Gastroesophageal sphincter (tissue), 4 donors: ENCODE measurements at regions not wholly inside any gene's neighbourhood (a gene's known extent, or its start where the extent isn't known, plus 50 kb on each side); places are given as distances from the start of the nearest gene placed in this dataset.

Source experiments
- ATAC-seq: fragments of 150-250 bp; one replicate; pipeline ENCODE4 v1.9.1; 2016; ENCODE audit warnings: mild to moderate bottlenecking, moderate library complexity
- H3K27ac ChIP-seq, 4 donors: fragments of 200-600 bp; sonication (generic) in 3 of 4; 1 replicate in 3 of 4; 2 replicates in 1 of 4; pipeline ENCODE4 v1.5.1; 2016 to 2019
- H3K27me3 ChIP-seq: fragments of 200-600 bp; sonication (generic); one replicate; pipeline ENCODE4 v1.5.1; 2019
- H3K36me3 ChIP-seq, 2 donors: fragments of 200-600 bp; sonication (generic); one replicate each; pipeline ENCODE4 v1.5.1; 2019; ENCODE audit warnings: control low read depth in 1 of 2
- H3K4me1 ChIP-seq, 3 donors: fragments of 200-600 bp; sonication (generic); 1 replicate in 2 of 3; 2 replicates in 1 of 3; pipeline ENCODE4 v1.5.1; 2016 to 2019; ENCODE audit warnings: control low read depth in 2 of 3
- H3K4me3 ChIP-seq, 2 donors: fragments of 200-600 bp; sonication (generic); one replicate each; pipeline ENCODE4 v1.5.1; 2019; ENCODE audit warnings: mild to moderate bottlenecking in 1 of 2, moderate library complexity in 1 of 2
- H3K9me3 ChIP-seq, 3 donors: fragments of 200-600 bp; sonication (generic); one replicate each; pipeline ENCODE4 v1.5.1; 2017 to 2019; ENCODE audit warnings: control low read depth in 2 of 3
- CTCF ChIP-seq, 4 experiments: fragments of 200-600 bp in 2 of 4; fragments of 450-650 bp in 2 of 4; sonication (generic) in 1 of 4; IDR thresholded peaks; one replicate each; pipeline ENCODE4 v1.5.1; 2017 to 2019; ENCODE audit warnings: antibody characterized with exemption in 4 of 4, mild to moderate bottlenecking in 2 of 4, moderate library complexity in 2 of 4
- EP300 ChIP-seq: sonication (generic); formaldehyde crosslinking; IDR thresholded peaks from one replicate; pipeline ENCODE4 v1.6.1; 2017; ENCODE audit warnings: antibody characterized with exemption, mild to moderate bottlenecking
- POLR2A ChIP-seq, 2 donors: fragments of 450-650 bp; IDR thresholded peaks; one replicate each; pipeline ENCODE4 v1.6.1; 2017; ENCODE audit warnings: antibody characterized with exemption in 2 of 2, mild to moderate bottlenecking in 2 of 2, moderate library complexity in 1 of 2
- POLR2AphosphoS5 ChIP-seq: sonication (generic); formaldehyde crosslinking; IDR thresholded peaks from one replicate; pipeline ENCODE4 v1.6.1; 2017; ENCODE audit warnings: antibody characterized with exemption
- WGBS, 2 donors: methylation state at CpG; one replicate each; pipeline ENCODE4 v1.1.5; 2018; ENCODE audit warnings: low coverage in 1 of 2; 5-methylcytosine and 5-hydroxymethylcytosine counted together

DNA sequence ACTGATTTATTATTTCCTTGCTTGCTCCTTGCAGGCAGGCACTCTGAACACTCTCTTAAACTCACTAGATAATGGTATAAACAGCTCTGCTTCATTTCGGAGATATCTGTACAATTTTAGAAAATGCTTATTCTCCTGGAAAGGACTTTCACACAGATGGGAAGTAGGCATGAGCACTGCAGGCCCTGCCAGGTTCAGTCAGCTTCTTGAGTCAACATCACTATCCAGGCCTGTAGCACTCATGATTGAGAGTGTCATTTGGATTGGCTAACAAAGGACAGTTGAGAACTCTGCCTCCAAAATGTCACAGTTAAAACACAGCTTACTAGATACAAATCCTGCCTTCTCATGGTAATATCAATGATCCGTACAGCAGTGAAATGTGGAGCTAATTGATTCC, 181.9 kb downstream of the CYYR1 start:
- no peak for ATAC-seq
- TF ChIP-seq POLR2A (IDR thresholded peaks at IDR 0.05) (no peak), CTCF (IDR thresholded peaks at IDR 0.05) (no peak), EP300 (no peak), POLR2AphosphoS5 (no peak)
- Histone ChIP-seq H3K9me3 (no peaks in the 10 kb centered on the region), H3K36me3 (no peaks in the 10 kb centered on the region), H3K27ac (no peak overlapping the region), H3K4me1 (no peaks in the 10 kb centered on the region), H3K4me3 (no peak overlapping the region), H3K27me3 (no peaks in the 10 kb centered on the region)
- 63 to 72% methylated on average over 2 of the region's 2 CpGs for WGBS, 2 donors

DNA sequence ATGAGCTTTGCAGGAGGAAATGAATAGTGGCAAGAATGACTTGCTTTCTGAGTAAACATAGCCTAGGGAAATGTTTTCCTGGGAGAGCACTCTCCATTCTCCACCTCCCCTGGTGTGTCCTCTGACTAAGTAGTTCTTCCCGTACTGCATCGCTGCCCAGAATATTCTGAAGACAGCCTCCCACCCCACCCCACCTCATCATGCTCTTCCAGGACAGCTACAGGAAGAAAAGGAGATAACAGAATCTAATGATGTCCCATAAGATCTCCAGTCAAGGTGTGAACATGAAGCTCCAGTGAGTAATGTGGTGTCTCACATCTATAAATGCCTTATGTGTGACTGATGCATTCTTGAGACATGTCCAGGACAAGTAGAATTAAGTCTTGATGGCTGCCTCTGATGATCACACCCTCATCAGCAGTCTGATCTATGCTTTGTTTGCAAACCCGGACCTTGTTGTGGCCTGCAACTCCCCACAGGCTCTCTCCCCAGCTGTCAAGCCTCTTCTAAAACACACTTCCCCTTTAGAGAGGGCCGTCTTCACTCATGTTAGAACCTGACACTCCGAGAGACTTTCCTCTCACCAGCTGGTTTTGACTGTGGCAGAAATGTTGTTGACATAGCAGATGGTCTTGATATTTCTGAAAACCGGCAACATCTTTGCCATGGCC, 183.0 kb downstream of the CYYR1 start:
- TF ChIP-seq CTCF (IDR thresholded peaks at IDR 0.05) (no peak), POLR2A (IDR thresholded peaks at IDR 0.05) (no peak), POLR2AphosphoS5 (no peak), EP300 (no peak)
- Histone ChIP-seq H3K4me3 (no peak overlapping the region), H3K27ac (no peak overlapping the region), H3K4me1 (no peaks in the 10 kb centered on the region), H3K36me3 (no peaks in the 10 kb centered on the region), H3K9me3 (no peaks in the 10 kb centered on the region), H3K27me3 (no peaks in the 10 kb centered on the region)
- no peak for ATAC-seq
- 28 to 52% methylated on average over 2 to 6 of the region's 6 CpGs for WGBS, 2 donors

DNA sequence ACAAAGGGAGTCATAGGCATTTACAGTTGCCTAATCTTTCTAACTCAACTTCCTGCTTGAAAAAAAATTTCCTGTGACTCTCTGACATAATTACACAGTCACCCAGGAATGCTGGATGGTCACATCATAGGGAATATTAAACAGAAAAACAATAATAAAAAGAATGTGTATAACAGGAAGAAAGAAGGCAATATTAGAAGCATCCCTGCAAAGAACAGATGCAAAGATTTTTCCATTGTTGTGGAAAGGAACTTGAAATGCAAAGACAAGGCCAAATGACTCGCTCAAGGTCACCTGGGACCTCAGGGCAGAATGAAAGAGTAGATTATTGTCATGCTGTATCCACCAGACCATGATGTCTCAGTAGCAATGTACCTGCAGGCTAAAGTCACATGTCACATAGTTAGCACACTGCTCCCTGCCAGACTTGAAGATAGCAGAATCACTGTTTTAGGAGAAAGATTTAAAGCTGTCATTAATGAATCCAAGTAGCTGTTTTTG, 184.3 kb downstream of the CYYR1 start:
- H3K4me3 ChIP-seq = no peak overlapping the region
- ATAC-seq = no peak
- no peaks in the 10 kb centered on the region for H3K4me1 ChIP-seq
- H3K36me3 ChIP-seq = no peaks in the 10 kb centered on the region
- no peaks in the 10 kb centered on the region for H3K27me3 ChIP-seq
- 67 to 83% methylated on average over 1 of the region's 1 CpG for WGBS, 2 donors
- H3K9me3 ChIP-seq = no peaks in the 10 kb centered on the region
- no peak overlapping the region for H3K27ac ChIP-seq
- no peak for TF ChIP-seq POLR2AphosphoS5
- TF ChIP-seq EP300 = no peak
- TF ChIP-seq POLR2A (IDR thresholded peaks at IDR 0.05) = no peak
- no peak for TF ChIP-seq CTCF (IDR thresholded peaks at IDR 0.05)

DNA sequence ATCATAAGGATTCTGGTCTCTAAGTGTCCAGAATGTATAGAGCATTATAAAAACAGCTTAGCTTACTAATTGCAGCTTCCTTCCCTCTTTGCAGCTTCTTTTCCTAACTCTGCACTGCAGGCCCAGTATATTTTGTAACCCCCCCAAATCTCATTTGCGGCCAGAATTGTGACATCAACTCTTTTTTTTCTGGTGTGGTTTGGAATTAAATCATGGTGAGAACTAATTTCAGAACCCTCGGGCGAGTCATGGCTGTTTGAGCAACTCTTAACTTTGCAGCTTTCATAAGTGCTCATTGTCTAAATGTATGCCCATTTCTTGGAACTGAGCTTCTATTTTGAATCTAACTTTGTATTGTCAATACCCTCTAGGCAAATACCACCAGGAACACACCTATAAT, 187.4 kb downstream of the CYYR1 start:
- Histone ChIP-seq H3K4me1 (no peaks in the 10 kb centered on the region), H3K36me3 (no peaks in the 10 kb centered on the region), H3K27ac (no peak overlapping the region), H3K9me3 (no peaks in the 10 kb centered on the region), H3K27me3 (no peaks in the 10 kb centered on the region), H3K4me3 (no peak overlapping the region)
- no peak for ATAC-seq
- WGBS, 2 donors = 64 to 100% methylated on average over 1 to 3 of the region's 3 CpGs
- no peak for TF ChIP-seq CTCF (IDR thresholded peaks at IDR 0.05)
- TF ChIP-seq EP300 = no peak
- TF ChIP-seq POLR2AphosphoS5 = no peak
- no peak for TF ChIP-seq POLR2A (IDR thresholded peaks at IDR 0.05)

DNA sequence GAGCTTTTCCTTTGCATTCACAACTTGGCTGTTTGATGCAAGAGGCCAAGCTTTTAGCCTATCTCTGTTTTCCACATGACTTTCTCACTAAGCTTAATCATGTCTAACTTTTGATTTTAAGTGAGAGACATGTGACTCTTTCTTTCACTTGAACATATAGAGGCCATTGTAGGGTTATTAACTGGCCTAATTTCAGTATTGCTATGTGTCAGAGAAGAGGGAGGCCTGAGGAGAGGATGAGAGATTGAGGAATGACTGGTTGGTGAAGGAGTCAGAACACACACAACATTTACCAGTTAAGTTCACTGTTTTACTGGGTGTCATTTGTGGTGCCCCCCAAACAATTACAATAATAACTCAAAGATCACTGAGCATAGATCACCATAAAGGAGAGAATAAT, 193.5 kb downstream of the CYYR1 start:
- Histone ChIP-seq H3K4me1 (no peaks in the 10 kb centered on the region), H3K36me3 (no peaks in the 10 kb centered on the region), H3K9me3 (no peaks in the 10 kb centered on the region), H3K27me3 (no peaks in the 10 kb centered on the region), H3K4me3 (no peak overlapping the region), H3K27ac (no peak overlapping the region)
- TF ChIP-seq CTCF (IDR thresholded peaks at IDR 0.05) = no peak
- no peak for TF ChIP-seq EP300
- no peak for TF ChIP-seq POLR2A (IDR thresholded peaks at IDR 0.05)
- TF ChIP-seq POLR2AphosphoS5 = no peak
- no peak for ATAC-seq
